ENCODE measurements at regions not wholly inside any gene's neighbourhood (a gene's known extent, or its start where the extent isn't known, plus 50 kb on each side); places are given as distances from the start of the nearest gene placed in this dataset.

DNA sequence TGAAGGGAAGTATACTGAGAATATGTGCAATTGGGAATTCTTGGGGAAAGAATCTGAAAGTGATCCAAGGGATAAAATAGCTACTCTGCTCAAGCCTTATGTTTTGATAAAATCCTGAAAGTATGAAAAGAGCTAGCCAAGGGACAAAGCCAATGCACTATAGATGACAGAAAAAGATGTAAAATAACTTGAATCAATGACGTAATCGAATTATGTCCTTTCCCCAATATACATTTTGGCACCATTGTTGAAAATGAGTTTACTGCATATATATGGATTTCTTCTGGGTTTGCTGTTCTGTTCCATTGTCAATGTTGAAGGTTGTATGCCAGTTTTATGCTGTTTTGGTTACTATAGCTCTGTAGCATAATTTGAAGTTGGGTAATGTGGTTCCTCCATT, 407.3 kb downstream of the DCAF12L2 start:
- H3K4me1 ChIP-seq (ENCODE audit: control insufficient read depth, insufficient read depth, low read length) = no peaks in the 10 kb centered on the region
- H3K9me3 ChIP-seq (ENCODE audit: control insufficient read depth, low read length) = peaks cover 8% of the 10 kb centered on the region
- Mint-ChIP-seq H3K27me3 (ENCODE audit: insufficient read depth) (no peaks in the 10 kb centered on the region), H3K27ac (no peak overlapping the region), H3K9me3 (peaks cover 29% of the 10 kb centered on the region), H3K4me3 (no peak overlapping the region), H3K4me1 (no peaks in the 10 kb centered on the region), H3K36me3 (ENCODE audit: low read depth) (no peaks in the 10 kb centered on the region)
- H3K27ac ChIP-seq (ENCODE audit: low read depth, low read length) = no peak overlapping the region
- DNase-seq = no peak
- H3K4me3 ChIP-seq (ENCODE audit: low read length) = no peak overlapping the region
- H3K9ac ChIP-seq (ENCODE audit: extremely low read depth, low read length, poor library complexity, severe bottlenecking) = no peak overlapping the region
- no peaks in the 10 kb centered on the region for H3K36me3 ChIP-seq (ENCODE audit: control insufficient read depth, insufficient read depth, low read length)
- TF ChIP-seq, protein P1, sequence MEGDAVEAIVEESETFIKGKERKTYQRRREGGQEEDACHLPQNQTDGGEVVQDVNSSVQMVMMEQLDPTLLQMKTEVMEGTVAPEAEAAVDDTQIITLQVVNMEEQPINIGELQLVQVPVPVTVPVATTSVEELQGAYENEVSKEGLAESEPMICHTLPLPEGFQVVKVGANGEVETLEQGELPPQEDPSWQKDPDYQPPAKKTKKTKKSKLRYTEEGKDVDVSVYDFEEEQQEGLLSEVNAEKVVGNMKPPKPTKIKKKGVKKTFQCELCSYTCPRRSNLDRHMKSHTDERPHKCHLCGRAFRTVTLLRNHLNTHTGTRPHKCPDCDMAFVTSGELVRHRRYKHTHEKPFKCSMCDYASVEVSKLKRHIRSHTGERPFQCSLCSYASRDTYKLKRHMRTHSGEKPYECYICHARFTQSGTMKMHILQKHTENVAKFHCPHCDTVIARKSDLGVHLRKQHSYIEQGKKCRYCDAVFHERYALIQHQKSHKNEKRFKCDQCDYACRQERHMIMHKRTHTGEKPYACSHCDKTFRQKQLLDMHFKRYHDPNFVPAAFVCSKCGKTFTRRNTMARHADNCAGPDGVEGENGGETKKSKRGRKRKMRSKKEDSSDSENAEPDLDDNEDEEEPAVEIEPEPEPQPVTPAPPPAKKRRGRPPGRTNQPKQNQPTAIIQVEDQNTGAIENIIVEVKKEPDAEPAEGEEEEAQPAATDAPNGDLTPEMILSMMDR (conservative IDR thresholded peaks at IDR 0.05) = no peak
- no peaks in the 10 kb centered on the region for H3K27me3 ChIP-seq (ENCODE audit: control insufficient read depth, insufficient read depth, low read length, poor library complexity, severe bottlenecking)
- WGBS, 2 experiments (ENCODE audit: insufficient coverage in 1 of 2, insufficient read length in 1 of 2) = 100% methylated on average over 2 of the region's 2 CpGs; no CpG with 5 or more reads in 1 of the 2 experiments

DNA sequence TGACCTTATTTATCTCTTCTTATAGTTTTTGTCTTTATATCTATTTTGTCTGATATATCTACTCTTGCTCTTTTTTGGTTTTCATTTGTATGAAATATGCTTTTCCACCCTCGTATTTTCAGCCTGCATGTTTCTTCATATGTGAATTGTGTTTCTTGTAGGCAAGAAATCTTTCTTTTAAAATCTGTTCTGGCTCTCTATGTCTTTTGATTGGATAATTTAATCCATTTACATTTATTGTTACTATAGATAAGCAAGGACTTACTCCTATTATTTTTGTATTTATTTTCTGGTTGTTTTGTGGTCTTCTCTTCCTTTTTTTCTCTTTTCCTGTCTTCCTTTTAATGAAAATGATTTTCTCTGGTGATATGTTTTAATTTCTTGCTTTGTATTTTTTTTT, 403.1 kb downstream of the DCAF12L2 start:
- Histone ChIP-seq H3K9ac (ENCODE audit: extremely low read depth, low read length, poor library complexity, severe bottlenecking) (no peak overlapping the region), H3K4me1 (ENCODE audit: control insufficient read depth, insufficient read depth, low read length) (no peaks in the 10 kb centered on the region), H3K36me3 (ENCODE audit: control insufficient read depth, insufficient read depth, low read length) (no peaks in the 10 kb centered on the region), H3K27ac (ENCODE audit: low read depth, low read length) (no peak overlapping the region), H3K9me3 (ENCODE audit: control insufficient read depth, low read length) (peaks cover 8% of the 10 kb centered on the region), H3K27me3 (ENCODE audit: control insufficient read depth, insufficient read depth, low read length, poor library complexity, severe bottlenecking) (no peaks in the 10 kb centered on the region), H3K4me3 (ENCODE audit: low read length) (no peak overlapping the region)
- Mint-ChIP-seq H3K4me1 (no peaks in the 10 kb centered on the region), H3K27ac (no peak overlapping the region), H3K36me3 (ENCODE audit: low read depth) (no peaks in the 10 kb centered on the region), H3K4me3 (no peak overlapping the region), H3K27me3 (ENCODE audit: insufficient read depth) (no peaks in the 10 kb centered on the region), H3K9me3 (peaks cover 34% of the 10 kb centered on the region)
- no peak for DNase-seq
- WGBS, 2 experiments (ENCODE audit: insufficient coverage in 1 of 2, insufficient read length in 1 of 2) = 100% methylated on average over 1 of the region's 1 CpG; no CpG with 5 or more reads in 1 of the 2 experiments
- TF ChIP-seq, protein P1 (conservative IDR thresholded peaks at IDR 0.05) = no peak

DNA sequence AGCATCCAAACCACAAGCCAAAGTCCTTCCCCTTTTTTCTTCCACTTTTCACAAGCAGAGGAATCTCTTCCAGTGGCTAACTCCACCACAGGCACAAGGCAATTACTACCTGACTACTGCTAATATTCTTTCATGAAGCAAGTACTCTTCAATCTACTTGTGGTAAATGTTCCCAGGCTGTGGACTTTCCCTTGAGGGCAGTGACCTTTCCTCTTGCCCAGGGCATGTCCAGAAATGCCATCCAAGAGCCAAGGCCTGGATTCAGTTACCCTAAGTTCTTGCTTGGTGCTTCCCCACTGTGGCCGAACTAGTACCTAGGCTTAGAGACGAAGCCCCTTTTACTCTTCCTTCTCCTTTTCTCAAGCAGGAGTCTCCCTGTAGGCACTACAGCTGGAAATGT, 400.7 kb downstream of the DCAF12L2 start:
- H3K9ac ChIP-seq (ENCODE audit: extremely low read depth, low read length, poor library complexity, severe bottlenecking) = no peak overlapping the region
- no peak overlapping the region for H3K27ac ChIP-seq (ENCODE audit: low read depth, low read length)
- 90 to 100% methylated on average over 1 to 2 of the region's 2 CpGs for WGBS, 2 experiments (ENCODE audit: insufficient coverage in 1 of 2, insufficient read length in 1 of 2)
- no peaks in the 10 kb centered on the region for H3K4me1 Mint-ChIP-seq
- H3K27me3 ChIP-seq (ENCODE audit: control insufficient read depth, insufficient read depth, low read length, poor library complexity, severe bottlenecking) = no peaks in the 10 kb centered on the region
- H3K9me3 ChIP-seq (ENCODE audit: control insufficient read depth, low read length) = peaks cover 8% of the 10 kb centered on the region
- H3K4me3 Mint-ChIP-seq = no peak overlapping the region
- H3K36me3 ChIP-seq (ENCODE audit: control insufficient read depth, insufficient read depth, low read length) = no peaks in the 10 kb centered on the region
- H3K36me3 Mint-ChIP-seq (ENCODE audit: low read depth) = no peaks in the 10 kb centered on the region
- no peak overlapping the region for H3K4me3 ChIP-seq (ENCODE audit: low read length)
- no peaks in the 10 kb centered on the region for H3K27me3 Mint-ChIP-seq (ENCODE audit: insufficient read depth)
- no peak for DNase-seq
- TF ChIP-seq, protein P1 (conservative IDR thresholded peaks at IDR 0.05) = no peak
- no peak overlapping the region for H3K27ac Mint-ChIP-seq
- peaks cover 32% of the 10 kb centered on the region for H3K9me3 Mint-ChIP-seq
- no peaks in the 10 kb centered on the region for H3K4me1 ChIP-seq (ENCODE audit: control insufficient read depth, insufficient read depth, low read length)

Data from endodermal cell (in vitro differentiated cells).